SHP77 (cell line): ENCODE measurements at regions not wholly inside any gene's neighbourhood (a gene's known extent, or its start where the extent isn't known, plus 50 kb on each side); places are given as distances from the start of the nearest gene placed in this dataset.
"Not testable (repeated sequence)": the region's sequence is repeated elsewhere in the genome, so short reads cannot be mapped to it uniquely, and the experiment has no call there.

Source experiments
- DNase-seq, 2 experiments: peaks; one replicate each; lab custom pipeline; 2025; lab: John Stamatoyannopoulos, UW

DNA sequence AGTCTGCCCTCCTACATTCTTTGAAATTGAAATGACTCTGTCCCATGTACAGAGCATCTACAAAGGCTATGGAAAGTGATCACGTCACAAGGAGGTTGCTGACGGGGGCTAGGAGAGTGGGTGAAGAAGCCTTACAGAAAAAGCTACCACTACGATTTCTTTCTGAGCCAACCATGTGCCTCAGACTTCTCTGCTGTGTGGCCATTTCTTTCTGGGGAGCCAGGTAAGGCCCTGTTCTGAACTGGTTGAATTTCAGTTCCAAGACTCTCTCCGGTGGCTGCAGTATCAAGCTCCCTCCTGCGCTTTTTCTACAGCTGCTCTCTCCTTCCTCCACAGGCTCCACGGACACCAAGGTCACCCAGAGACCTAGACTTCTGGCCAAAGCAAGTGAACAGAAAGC lies 112.5 kb upstream of the PRSS1 start:
- DNase-seq: no peak

DNA sequence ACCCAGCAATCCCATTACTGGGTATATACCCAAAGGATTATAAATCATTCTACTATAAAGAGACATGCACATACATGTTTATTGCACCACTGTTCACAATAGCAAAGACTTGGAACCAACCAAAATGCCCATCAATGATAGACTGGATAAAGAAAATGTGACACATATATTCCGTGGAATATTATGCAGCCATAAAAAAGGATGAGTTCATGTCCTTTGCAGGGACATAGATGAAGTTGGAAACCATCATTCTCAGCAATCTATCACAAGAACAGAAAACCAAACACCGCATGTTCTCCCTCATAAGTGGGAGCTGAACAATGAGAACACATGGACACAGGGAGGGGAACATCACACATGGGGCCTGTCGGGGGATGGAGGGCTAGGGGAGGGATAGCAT lies 113.2 kb upstream of the PRSS1 start:
- DNase-seq: not testable (repeated sequence)

DNA sequence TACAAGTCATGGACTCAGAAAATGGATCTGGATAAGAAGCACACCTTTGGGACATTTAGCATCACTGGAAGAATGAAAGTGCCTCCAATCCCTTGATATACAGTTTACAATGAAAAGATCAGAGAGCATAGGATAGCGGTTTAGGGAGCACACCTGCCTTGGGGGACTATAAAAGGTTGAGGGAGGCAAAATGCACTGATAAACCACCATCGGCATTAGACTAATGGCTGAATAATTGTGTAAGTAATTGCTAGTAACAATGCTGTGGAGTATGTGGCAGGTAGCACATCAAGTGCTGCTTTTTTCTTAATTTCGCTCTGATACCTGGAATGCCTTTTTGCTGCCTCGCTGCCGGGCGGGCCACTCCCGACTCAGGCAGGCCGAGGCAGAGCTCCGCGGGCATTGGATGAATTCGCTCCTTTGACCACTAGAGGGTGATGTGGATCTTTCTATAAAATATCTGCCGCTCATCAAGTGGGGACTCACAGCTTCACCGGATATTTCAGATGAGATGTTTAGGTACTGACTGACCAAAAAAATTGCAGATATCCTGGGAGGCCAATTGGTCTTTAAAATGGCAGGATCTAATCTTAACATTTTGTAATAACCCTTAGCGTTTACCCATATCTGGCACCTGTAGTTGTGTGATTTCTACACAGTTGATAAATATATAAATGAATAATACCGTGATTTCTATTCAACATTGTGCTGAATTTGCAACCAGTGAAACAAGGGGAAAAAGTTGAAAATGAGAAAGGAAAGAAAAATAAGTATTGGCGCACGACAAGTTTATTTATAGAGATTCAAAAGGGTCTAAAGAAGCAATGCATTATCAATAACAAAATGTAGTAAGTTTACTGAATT lies 116.8 kb upstream of the PRSS1 start:
- peak in 1 of 2 experiments; percentile 28 for DNase-seq

DNA sequence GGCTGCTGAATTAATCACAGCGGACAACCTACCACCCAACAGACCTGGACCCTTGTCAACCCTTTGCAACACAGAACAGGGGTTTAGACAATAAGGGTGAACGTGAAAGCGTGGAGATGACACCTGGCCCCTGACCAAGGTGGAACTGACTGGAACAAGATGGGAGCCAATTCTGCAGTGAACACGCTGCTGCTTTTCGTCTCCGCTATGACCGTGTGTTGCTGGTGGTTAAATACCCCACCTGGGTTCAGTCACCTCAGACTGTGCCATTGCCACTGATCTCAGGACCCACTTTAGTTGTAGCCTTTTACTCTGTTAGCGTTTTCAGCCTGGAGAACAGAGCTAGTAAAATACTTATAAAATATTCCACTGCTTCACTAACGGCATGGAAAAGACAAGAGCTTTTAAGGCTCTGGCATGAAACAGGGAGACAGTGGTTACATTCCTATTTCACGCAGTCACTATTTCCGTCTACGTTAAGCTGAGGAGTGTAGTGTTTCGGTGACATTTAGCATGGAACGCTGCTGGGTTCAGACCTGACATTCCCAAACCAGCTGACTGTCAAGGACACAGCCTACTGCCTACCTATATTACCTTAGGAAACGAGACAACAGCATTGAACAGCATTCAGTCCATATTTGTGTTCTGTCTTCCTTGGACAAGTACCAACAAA lies 119.5 kb upstream of the PRSS1 start:
- no peak for DNase-seq

DNA sequence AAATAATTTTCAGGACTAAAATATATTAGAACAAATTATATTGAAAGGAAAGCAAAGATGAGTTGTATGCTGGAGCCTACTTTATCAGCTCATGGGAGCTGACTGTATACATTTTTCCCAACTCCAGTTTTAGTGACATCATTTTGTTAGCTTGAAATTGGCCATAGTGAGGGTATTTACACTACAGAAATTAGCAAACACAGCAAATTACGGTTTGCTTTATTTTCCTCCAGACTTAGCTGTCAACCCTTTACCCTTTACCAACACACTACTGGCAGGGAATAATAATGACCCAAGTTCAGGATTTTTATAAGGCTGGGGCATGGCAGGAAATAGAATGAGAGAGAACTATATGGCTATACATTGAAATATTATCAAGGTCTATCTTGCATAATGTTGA lies 120.3 kb upstream of the PRSS1 start:
- DNase-seq: no peak

DNA sequence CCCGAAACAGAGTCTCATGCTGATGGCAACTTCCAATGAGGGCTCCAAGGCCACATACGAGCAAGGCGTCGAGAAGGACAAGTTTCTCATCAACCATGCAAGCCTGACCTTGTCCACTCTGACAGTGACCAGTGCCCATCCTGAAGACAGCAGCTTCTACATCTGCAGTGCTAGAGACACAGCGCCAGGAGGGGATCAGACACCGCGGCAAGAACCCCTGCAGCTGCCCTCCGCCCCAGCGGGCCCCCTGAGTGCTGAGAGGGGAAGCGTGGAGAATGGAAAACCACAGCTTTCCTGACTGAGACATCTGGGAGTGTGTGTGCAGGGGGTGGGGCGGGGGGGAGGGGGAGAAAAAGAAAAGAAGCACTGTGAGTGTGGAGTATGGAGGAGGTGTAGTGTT lies 122.0 kb upstream of the PRSS1 start:
- DNase-seq: not testable (repeated sequence)

DNA sequence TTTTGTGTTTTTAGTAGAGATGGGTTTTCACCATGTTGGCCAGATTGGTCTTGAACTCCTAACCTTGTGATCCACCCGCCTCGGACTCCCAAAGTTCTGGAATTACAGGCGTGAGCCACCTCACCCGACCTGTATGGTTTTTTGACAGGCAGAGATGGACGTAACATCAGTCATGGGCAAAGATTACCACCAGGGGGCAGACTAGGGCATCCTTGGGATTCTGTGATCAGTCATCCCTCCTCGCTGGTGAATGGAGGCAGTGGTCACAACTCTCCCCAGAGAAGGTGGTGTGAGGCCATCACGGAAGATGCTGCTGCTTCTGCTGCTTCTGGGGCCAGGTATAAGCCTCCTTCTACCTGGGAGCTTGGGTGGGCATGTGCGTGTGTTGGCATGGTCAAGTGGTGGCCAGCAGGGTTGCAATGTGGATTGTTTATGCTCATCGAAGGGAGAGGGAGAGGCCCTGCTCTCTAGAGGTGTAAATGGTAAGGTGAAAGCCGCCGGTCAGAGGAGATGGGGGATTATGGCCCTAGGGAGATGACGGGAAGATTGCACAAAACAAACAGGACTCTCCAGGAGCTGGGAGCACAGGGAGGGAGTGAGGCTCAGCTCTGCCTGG lies 122.7 kb upstream of the PRSS1 start:
- DNase-seq: peak; percentile 30 to 53

DNA sequence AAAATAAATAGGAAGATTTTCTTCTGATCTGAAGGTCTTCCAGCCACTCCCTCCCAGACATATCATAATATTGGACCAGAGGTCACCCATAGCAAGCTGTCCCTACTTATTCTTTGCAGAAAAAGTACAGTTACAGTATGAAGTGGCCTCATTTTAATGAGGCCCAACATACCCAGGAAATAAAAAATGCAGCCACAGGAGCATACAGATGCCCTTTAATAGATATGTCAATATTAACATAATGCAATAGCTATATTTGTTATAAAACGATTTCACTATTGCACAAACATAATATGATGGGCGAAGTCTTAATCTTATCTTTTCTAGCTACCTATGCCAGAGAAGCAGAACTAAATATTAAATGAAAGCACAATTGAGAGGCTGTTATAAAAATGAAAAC lies 124.1 kb upstream of the PRSS1 start:
- not testable (repeated sequence) for DNase-seq

DNA sequence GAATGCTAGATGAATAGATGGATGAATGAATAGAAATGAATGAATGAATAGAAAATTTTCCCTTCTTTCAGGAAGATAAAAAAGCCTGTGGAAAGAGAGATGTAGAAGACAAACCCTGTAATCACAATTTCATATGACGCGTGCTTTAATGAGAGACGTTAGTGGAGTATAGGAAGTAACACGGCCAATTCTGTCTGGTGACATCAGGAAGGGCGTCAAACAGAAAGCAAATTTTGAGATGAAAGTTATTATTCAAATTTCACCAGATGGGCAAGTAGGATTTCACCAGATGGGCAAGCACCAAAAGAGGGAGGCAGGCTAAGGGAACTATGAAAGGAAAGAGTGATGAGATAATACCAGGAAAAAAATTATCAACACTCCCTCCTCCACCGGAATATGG lies 128.9 kb upstream of the PRSS1 start:
- DNase-seq: no peak

DNA sequence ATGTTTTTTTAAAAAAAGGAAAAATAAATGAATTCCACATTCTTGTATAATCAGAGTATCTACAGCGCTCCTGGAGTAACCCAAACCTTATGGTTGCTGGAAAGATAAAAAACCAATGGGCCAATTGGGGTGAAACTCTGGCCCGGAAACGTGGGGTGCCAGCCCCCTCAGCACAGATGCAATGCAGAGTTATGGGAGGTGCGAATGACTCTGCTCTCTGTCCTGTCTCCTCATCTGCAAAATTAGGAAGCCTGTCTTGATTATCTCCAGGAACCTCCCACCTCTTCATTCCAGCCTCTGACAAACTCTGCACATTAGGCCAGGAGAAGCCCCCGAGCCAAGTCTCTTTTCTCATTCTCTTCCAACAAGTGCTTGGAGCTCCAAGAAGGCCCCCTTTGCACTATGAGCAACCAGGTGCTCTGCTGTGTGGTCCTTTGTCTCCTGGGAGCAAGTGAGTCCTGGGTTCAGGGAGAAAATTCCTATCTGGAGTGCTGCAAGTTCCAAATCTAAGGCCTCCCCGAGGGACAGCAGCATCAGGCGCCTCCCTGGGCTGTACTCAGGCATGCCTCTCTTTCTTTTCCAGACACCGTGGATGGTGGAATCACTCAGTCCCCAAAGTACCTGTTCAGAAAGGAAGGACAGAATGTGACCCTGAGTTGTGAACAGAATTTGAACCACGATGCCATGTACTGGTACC lies 130.5 kb upstream of the PRSS1 start:
- DNase-seq: no peak

DNA sequence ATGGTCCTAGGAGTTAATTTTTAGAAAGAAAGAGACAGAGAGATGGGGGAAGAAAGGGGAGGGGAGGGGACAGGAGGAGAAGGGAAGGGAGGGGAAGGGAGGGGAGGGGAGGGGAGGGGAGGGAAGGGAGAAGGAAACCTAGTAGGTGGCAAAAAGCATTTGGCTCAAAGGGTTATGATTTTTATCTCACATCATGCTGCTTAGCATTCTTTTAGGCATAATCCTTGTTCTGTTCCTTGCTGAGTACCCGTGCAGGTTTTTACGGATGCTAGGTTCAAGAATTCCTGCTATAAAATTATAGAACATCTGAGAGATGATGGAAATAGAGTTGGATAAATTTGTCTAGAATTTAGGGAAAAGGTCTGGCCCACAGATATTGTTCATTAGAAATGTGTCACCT lies 132.4 kb upstream of the PRSS1 start:
- no peak for DNase-seq

DNA sequence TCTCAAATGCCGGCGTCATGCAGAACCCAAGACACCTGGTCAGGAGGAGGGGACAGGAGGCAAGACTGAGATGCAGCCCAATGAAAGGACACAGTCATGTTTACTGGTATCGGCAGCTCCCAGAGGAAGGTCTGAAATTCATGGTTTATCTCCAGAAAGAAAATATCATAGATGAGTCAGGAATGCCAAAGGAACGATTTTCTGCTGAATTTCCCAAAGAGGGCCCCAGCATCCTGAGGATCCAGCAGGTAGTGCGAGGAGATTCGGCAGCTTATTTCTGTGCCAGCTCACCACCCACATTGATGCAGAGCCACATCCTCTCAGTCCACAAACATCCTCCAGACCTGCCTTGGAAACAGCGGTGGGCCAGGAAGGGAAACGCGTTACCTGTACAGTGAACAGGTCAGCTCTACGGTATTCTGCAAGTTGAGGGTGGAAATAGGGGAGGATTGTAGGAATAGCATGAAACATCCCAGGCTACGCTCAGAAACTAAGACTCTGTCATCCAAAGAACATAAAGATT lies 133.1 kb upstream of the PRSS1 start:
- no peak for DNase-seq

DNA sequence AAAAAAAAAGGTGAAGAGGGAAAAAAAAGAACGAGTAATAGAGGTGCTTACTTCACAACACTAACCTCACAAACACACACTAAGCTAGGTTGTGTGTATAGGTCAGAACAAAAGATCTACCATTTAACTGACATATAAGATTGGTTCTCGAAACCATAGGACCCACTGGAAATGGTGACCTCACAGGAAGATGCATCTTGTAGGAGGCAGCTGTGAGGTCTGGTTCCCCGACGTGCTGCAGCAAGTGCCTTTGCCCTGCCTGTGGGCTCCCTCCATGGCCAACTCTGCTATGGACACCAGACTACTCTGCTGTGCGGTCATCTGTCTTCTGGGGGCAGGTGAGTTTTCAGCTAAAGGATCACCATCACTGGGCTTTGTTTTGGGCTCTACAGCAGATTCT lies 133.8 kb upstream of the PRSS1 start:
- DNase-seq: no peak

DNA sequence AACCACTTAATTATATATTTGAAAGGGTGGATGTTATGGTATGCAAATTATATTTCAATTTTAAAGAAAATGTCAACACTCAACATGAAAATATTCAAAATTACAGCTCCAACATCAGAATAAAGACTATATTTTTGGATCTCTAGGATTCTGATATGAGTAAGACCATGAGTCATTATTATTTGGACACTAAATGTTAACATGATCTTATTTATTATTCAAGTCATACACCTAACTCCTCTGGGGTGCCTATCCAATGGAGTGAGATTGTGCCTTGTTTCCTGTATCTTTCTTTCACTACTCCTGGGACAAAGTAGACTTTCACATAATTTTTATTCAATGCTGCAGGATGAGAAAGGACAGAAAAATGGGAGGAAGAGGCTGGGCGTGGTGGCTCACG lies 135.2 kb upstream of the PRSS1 start:
- no peak for DNase-seq

DNA sequence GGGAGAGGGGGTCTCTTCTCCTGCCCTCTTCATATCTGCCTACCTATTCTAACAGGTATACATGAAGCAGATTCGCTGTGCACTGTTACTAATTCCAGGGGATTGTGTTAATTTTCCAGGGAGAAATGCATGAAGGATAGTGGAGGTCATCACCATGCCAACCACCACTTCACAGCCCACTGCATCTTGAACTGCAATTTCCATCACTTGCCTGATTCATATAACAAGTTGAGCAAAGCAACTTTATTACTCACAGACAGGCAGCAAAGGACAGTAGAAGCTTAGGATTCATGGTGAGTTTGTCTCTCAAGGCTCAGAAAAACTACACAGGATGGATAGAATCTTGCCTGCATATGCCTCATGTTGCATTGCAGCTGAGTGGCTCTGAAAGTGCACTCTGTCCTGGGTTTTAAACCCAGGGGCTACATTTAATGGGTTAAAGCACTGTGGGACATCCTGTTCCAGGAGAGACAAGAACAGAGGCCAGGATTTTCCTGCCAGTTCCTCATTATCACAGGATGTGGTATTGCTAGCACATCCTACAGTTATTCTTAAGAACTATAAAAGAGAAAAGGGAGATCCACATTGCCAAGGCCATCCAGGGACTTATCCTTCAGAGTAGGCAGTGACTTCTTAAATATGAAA lies 136.9 kb upstream of the PRSS1 start:
- DNase-seq: no peak

DNA sequence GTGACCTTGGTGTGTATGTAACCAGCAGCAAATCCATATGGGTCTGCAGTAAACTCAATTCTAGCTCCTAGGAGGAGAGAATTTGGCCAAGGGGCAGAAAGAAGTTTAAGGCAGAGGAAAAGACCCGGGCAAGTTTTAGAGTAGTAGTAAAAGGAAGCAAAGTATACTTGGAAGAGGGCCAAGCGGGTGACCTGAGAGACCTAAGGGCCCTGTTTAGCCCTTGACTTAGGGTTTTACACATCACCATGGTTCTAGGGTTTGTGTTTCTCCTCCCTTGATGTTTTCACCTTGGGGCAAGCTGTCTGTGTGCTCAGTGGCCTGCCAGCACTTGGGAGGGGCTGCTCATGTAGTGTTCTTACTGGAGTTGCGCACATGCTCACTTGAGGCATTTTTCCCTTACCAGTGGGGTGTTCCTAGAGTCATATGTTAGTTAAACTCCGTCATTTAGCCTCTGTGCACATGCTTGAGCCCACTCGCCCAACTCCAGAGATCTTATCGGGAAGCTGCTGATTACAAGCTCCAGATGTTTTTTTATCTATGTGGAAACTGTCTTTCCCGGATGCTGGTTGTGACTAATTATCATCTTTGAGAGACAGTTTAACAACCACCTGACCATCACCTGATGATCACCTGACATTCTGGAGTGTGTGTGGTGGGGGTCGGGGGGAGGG lies 137.6 kb upstream of the PRSS1 start:
- DNase-seq: no peak

DNA sequence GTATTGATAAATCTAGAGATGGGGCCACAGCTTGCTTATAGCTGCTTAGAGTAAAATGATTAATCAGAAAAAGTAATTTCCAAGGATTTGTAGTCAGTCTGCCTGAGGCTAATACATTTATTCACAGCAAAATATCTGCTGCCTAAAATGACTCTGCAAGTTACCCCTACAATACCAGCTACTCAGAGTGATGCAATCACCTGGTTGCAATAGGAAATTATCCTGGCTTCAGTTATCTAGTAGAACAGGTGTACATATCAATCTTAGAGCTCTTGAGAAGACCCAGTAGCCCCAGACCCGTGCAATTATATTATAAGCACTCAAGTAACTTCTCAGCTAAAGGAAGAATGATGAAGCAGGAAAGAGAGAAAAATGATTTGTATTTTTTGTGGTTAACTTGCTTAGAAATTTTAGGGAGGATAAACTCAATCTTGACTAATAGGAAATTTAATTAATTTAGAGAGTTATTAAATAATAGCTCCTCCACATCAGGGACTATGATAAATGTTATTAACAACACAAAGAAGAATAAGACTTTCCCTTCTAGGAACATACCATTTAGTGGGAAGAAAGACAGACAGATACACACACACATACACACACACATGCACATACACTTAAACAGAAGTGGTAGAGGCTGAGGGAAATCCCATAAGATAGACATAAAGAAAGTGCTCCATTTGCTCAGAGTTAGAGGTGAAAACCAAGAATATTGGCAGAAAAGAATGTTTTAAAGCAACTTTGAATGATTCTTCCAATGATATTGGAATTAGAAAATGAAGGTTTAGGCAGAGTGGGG lies 140.4 kb upstream of the PRSS1 start:
- DNase-seq: no peak

DNA sequence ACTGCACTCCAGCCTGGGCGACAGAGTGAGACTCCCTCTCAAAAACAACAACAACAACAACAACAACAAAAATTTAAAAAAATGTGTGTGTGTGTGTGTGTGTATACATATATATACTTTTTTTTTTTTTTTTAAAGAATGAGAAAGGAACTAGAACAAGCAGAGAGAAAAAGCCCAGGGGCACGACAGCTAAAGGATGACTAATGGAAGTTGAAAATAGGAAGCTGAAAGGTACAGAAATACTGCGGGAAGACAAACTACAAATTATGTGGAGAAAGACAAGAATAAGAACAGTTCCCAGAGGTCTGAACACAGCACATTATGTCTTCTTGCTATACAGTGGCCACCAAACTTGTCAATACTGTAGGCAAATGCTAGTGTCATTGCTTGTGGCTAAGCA lies 141.9 kb upstream of the PRSS1 start:
- no peak for DNase-seq

DNA sequence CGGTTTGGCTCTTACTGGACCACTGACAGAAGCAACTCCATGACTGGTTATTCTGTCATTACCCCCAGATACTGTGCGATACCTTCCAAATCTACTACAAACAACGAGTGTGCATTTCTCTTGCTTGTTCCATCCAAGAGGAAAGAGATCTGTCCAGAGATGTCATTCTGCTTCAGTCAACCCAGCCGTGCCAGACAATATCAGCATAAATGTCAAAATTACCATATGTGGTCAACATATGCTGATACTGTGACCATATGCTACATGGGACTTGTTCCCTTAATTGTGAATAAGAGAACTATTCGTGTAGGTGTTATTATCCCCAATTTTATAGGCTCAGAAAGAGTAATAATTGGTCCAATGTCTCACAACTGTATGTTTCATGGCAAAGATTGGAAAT lies 143.2 kb upstream of the PRSS1 start:
- no peak for DNase-seq

DNA sequence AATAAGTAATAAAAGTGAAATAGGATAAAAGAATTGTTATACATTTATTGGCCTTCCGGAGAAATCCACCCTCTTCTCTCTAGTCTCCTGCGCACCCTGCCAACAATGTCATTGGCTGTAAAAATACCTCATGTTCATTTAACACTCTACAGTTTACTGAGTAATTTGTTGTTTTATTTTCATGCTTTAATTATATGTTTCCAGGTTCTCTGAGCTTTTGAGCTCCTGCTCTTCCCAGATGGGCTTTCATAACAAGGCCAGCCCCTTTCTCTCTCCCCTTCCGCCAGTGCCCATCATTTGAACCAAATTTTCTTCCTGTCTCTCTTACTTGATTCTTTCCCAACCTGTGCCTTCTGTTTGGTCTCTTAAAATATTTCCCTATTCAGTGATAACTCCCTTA lies 144.6 kb upstream of the PRSS1 start:
- no peak for DNase-seq
